H9 (cell line): ENCODE measurements at regions not wholly inside any gene's neighbourhood (a gene's known extent, or its start where the extent isn't known, plus 50 kb on each side); places are given as distances from the start of the nearest gene placed in this dataset.

Experiments
- DNase-seq: peaks from one replicate; pipeline ENCODE4 v3.0.0-alpha.2; 2017
- H2AFZ ChIP-seq: one replicate; pipeline ENCODE4 v1.6.1; 2013; ENCODE audit warnings: mild to moderate bottlenecking, low read length, control low read depth, moderate library complexity
- H2AK5ac ChIP-seq: 2 replicates; pipeline ENCODE4 v1.6.1; 2013; ENCODE audit warnings: low read length, control low read depth, mixed read lengths; ENCODE audit not compliant: insufficient read length
- H2BK120ac ChIP-seq: one replicate; pipeline ENCODE4 v1.6.1; 2013; ENCODE audit warnings: low read depth, mild to moderate bottlenecking, low read length, control low read depth, inconsistent platforms; ENCODE audit not compliant: poor library complexity, severe bottlenecking
- H2BK12ac ChIP-seq: 2 replicates; pipeline ENCODE4 v1.6.1; 2013; ENCODE audit warnings: low read length, control low read depth, mixed read lengths, low read depth; ENCODE audit not compliant: insufficient read length
- H2BK15ac ChIP-seq: 2 replicates; pipeline ENCODE4 v1.6.1; 2013; ENCODE audit warnings: low read depth, low read length, control low read depth
- H2BK20ac ChIP-seq: one replicate; pipeline ENCODE4 v1.6.1; 2013; ENCODE audit warnings: low read depth, mild to moderate bottlenecking, low read length, control low read depth, inconsistent platforms; ENCODE audit not compliant: poor library complexity, severe bottlenecking
- H2BK5ac ChIP-seq: 2 replicates; pipeline ENCODE4 v1.6.1; 2013; ENCODE audit warnings: low read length, control low read depth, mixed read lengths; ENCODE audit not compliant: insufficient read length
- H3K14ac ChIP-seq: 2 replicates; pipeline ENCODE4 v1.6.1; 2013; ENCODE audit warnings: low read length, control low read depth; ENCODE audit not compliant: insufficient read depth
- H3K18ac ChIP-seq: 2 replicates; pipeline ENCODE4 v1.6.1; 2013; ENCODE audit warnings: low read depth, mild to moderate bottlenecking, mixed read lengths, low read length, control low read depth; ENCODE audit not compliant: insufficient read length
- H3K23ac ChIP-seq: 2 replicates; pipeline ENCODE4 v1.6.1; 2013; ENCODE audit warnings: low read length, control low read depth, mixed read lengths, low read depth; ENCODE audit not compliant: insufficient read length
- H3K23me2 ChIP-seq: 2 replicates; pipeline ENCODE4 v1.6.1; 2013; ENCODE audit warnings: low read depth, mild to moderate bottlenecking, mixed read lengths, low read length, control low read depth; ENCODE audit not compliant: insufficient read length, poor library complexity, severe bottlenecking
- H3K27ac ChIP-seq: 2 replicates; pipeline ENCODE4 v1.5.1; 2013; ENCODE audit warnings: low read length, control low read depth, mixed read lengths, low read depth; ENCODE audit not compliant: insufficient read length
- H3K27me3 ChIP-seq: 2 replicates; pipeline ENCODE4 v1.6.1; 2013; ENCODE audit warnings: low read length, control low read depth, inconsistent platforms; ENCODE audit not compliant: insufficient read depth
- H3K4ac ChIP-seq: 2 replicates; pipeline ENCODE4 v1.6.1; 2013; ENCODE audit warnings: low read depth, mild to moderate bottlenecking, control low read depth, inconsistent platforms, low read length, moderate library complexity
- H3K4me1 ChIP-seq: 2 replicates; pipeline ENCODE4 v1.6.1; 2013; ENCODE audit warnings: low read length, control low read depth, inconsistent platforms; ENCODE audit not compliant: insufficient read depth
- H3K4me2 ChIP-seq: 2 replicates; pipeline ENCODE4 v1.6.1; 2013; ENCODE audit warnings: low read length, control low read depth, mixed read lengths; ENCODE audit not compliant: insufficient read length, insufficient read depth
- H3K56ac ChIP-seq: 2 replicates; pipeline ENCODE4 v1.6.1; 2013; ENCODE audit warnings: low read depth, mild to moderate bottlenecking, mixed read lengths, low read length, control low read depth; ENCODE audit not compliant: insufficient read length
- H3K79me1 ChIP-seq: 2 replicates; pipeline ENCODE4 v1.6.1; 2013; ENCODE audit warnings: low read depth, mild to moderate bottlenecking, moderate library complexity, low read length, control low read depth, inconsistent platforms; ENCODE audit not compliant: insufficient read depth, poor library complexity, severe bottlenecking
- H3K79me2 ChIP-seq: 2 replicates; pipeline ENCODE4 v1.6.1; 2013; ENCODE audit warnings: low read length, control low read depth, inconsistent platforms; ENCODE audit not compliant: insufficient read depth
- H3K9ac ChIP-seq: 2 replicates; pipeline ENCODE4 v1.6.1; 2013; ENCODE audit warnings: low read length, control low read depth, mixed read lengths; ENCODE audit not compliant: insufficient read length; ENCODE audit errors: extremely low read depth
- H3K9me3 ChIP-seq: one replicate; pipeline ENCODE4 v1.6.1; 2013; ENCODE audit warnings: low read depth, low read length, inconsistent platforms; ENCODE audit not compliant: control insufficient read depth
- H3T11ph ChIP-seq: one replicate; pipeline ENCODE4 v1.6.1; 2013; ENCODE audit warnings: mild to moderate bottlenecking, low read length, control low read depth, inconsistent platforms
- H4K20me1 ChIP-seq: one replicate; pipeline ENCODE4 v1.6.1; 2013; ENCODE audit not compliant: control insufficient read depth, insufficient read length, insufficient read depth
- H4K5ac ChIP-seq: 2 replicates; pipeline ENCODE4 v1.6.1; 2013; ENCODE audit warnings: low read depth, mild to moderate bottlenecking, mixed read lengths, low read length, control low read depth; ENCODE audit not compliant: insufficient read length
- H4K8ac ChIP-seq: replicated peaks from 2 replicates; pipeline ENCODE4 v1.6.1; 2013; ENCODE audit warnings: low read length, control low read depth, mixed read lengths, low read depth; ENCODE audit not compliant: insufficient read length
- H4K91ac ChIP-seq: 2 replicates; pipeline ENCODE4 v1.6.1; 2013; ENCODE audit warnings: low read depth, mild to moderate bottlenecking, moderate library complexity, mixed read lengths, low read length, control low read depth; ENCODE audit not compliant: insufficient read length
- H3K27ac Mint-ChIP-seq, 3 experiments: 2 replicates in 2 of 3; 3 replicates in 1 of 3; pipeline ENCODE4 v1.8.0; 2020 to 2021; ENCODE audit warnings: mixed read lengths in 3 of 3, mild to moderate bottlenecking in 1 of 3, moderate library complexity in 1 of 3
- H3K27me3 Mint-ChIP-seq: 2 replicates; pipeline ENCODE4 v1.8.0; 2021; ENCODE audit warnings: low read depth, mild to moderate bottlenecking, moderate library complexity, mixed read lengths
- H3K36me3 Mint-ChIP-seq, 3 experiments: 2 replicates in 2 of 3; 3 replicates in 1 of 3; pipeline ENCODE4 v1.8.0; 2020 to 2021; ENCODE audit warnings: low read depth in 3 of 3, mixed read lengths in 3 of 3; ENCODE audit not compliant: insufficient read depth in 1 of 3
- H3K4me1 Mint-ChIP-seq, 2 experiments: 2 replicates each; pipeline ENCODE4 v1.8.0; 2020; ENCODE audit warnings: mixed read lengths in 2 of 2
- H3K4me3 Mint-ChIP-seq, 2 experiments: 2 replicates in 1 of 2; 3 replicates in 1 of 2; pipeline ENCODE4 v1.8.0; 2020 to 2021; ENCODE audit warnings: mild to moderate bottlenecking in 2 of 2, mixed read lengths in 2 of 2, moderate library complexity in 1 of 2
- H3K9me3 Mint-ChIP-seq, 2 experiments: 2 replicates in 1 of 2; 3 replicates in 1 of 2; pipeline ENCODE4 v1.8.0; 2020; ENCODE audit warnings: mild to moderate bottlenecking in 2 of 2, mixed read lengths in 2 of 2, moderate library complexity in 1 of 2
- WGBS: extraction: QIAGEN DNeasy Blood & Tissue Kit; methylation state at CpG from one replicate; pipeline ENCODE4 v1.1.7; 2013; ENCODE audit warnings: missing lambda C conversion rate, low lambda C conversion rate, mixed read lengths; ENCODE audit not compliant: insufficient read length; ENCODE audit errors: extremely low coverage; 5-methylcytosine and 5-hydroxymethylcytosine counted together
- TF ChIP-seq, protein P1 (sequence below): fragments of 200-600 bp; sonication (generic); conservative IDR thresholded peaks from 3 replicates; pipeline ENCODE4 v1.8.0; 2021; ENCODE audit warnings: antibody characterized with exemption, mild to moderate bottlenecking

DNA sequence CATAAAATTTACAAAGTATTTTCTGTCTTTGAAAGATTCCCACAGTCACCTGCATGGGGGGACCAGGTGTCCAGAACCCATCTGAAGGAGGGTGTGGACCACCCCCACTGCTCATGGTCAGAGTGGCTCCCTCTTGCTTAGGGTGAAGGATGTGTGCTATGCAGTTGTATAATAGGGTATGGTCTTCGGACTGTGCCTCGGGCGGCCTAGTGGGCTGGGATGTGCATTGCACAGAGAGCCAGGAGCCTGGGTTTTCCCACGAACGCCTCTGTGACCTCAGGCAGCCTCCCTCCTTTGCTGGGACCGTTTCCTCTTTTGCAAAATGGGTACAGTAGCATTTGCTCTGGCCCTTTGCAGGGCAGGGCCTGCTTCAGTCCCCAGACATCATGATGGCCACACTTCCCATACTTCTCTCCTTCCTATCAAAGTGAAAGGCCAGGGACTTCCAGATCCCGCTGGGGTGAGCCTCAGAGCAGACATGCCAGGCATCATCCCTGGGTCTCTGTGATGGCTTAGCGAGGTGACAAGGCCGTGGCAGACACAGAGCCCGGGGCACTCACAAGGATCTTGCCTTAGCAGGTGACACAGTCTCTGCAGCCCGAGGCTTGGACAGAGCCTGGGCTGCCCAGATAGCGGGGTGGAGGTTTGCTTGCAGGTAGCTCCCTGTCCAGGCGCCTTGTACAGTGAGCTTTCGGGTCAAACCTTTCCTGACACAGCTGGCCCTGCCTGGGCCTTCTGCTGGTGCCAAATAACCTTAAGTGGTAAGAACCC is 59.4 kb upstream of the ZNF536 start:
- peaks cover 4% of the 10 kb centered on the region for H3K27me3 Mint-ChIP-seq
- Histone ChIP-seq H3K18ac (no peak overlapping the region), H3K27ac (no peak overlapping the region), H4K5ac (no peak overlapping the region), H3K23ac (no peak overlapping the region), H3K14ac (no peak overlapping the region), H3T11ph (no peak overlapping the region), H3K56ac (no peak overlapping the region), H2BK20ac (no peak overlapping the region), H3K9me3 (no peaks in the 10 kb centered on the region), H3K4me2 (no peak overlapping the region), H3K79me1 (no peaks in the 10 kb centered on the region), H4K20me1 (no peaks in the 10 kb centered on the region), H2BK15ac (no peak overlapping the region), H3K4ac (no peak overlapping the region), H4K8ac (no peak overlapping the region), H3K27me3 (no peaks in the 10 kb centered on the region), H2AFZ (no peak overlapping the region), H3K79me2 (no peaks in the 10 kb centered on the region), H2BK12ac (no peak overlapping the region), H2AK5ac (no peak overlapping the region), H2BK5ac (no peak overlapping the region), H2BK120ac (no peak overlapping the region), H3K23me2 (no peaks in the 10 kb centered on the region), H4K91ac (no peak overlapping the region), H3K4me1 (no peaks in the 10 kb centered on the region), H3K9ac (no peak overlapping the region)
- H3K4me1 Mint-ChIP-seq, result peaks cover 0 to 4% of the 10 kb centered on the region in 2 experiments; a peak in 2 of 4 replicates
- no peak for DNase-seq
- H3K36me3 Mint-ChIP-seq, result no peaks in the 10 kb centered on the region; a peak in 1 of 7 replicates
- no peak overlapping the region for H3K27ac Mint-ChIP-seq
- WGBS, result no CpG with 5 or more reads among the region's 14 CpGs
- TF ChIP-seq, protein P1, sequence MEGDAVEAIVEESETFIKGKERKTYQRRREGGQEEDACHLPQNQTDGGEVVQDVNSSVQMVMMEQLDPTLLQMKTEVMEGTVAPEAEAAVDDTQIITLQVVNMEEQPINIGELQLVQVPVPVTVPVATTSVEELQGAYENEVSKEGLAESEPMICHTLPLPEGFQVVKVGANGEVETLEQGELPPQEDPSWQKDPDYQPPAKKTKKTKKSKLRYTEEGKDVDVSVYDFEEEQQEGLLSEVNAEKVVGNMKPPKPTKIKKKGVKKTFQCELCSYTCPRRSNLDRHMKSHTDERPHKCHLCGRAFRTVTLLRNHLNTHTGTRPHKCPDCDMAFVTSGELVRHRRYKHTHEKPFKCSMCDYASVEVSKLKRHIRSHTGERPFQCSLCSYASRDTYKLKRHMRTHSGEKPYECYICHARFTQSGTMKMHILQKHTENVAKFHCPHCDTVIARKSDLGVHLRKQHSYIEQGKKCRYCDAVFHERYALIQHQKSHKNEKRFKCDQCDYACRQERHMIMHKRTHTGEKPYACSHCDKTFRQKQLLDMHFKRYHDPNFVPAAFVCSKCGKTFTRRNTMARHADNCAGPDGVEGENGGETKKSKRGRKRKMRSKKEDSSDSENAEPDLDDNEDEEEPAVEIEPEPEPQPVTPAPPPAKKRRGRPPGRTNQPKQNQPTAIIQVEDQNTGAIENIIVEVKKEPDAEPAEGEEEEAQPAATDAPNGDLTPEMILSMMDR, result peak; percentile 32; the same call in 1 of the 3 replicates
- H3K9me3 Mint-ChIP-seq, result peaks cover 0 to 8% of the 10 kb centered on the region in 2 experiments; a peak in 2 of 5 replicates
- no peak overlapping the region for H3K4me3 Mint-ChIP-seq
